GM23338 (cell line): ENCODE measurements at regions not wholly inside any gene's neighbourhood (a gene's known extent, or its start where the extent isn't known, plus 50 kb on each side); places are given as distances from the start of the nearest gene placed in this dataset.

Experiments used
- ATAC-seq: fragments of 200-7000 bp; cut with Tn5 transposase; 3 replicates; pipeline ENCODE4 v1.9.1; 2020
- DNase-seq: peaks from one replicate; pipeline ENCODE4 v3.0.0-alpha.2; 2015; ENCODE audit warnings: low spot score
- H2AFZ ChIP-seq: fragments of 200-600 bp; sonication (generic); 2 replicates; pipeline ENCODE4 v1.8.0; 2016; ENCODE audit warnings: antibody characterized with exemption, mild to moderate bottlenecking, moderate library complexity
- H3F3A ChIP-seq: fragments of 200-600 bp; sonication (generic); replicated peaks from 2 replicates; pipeline ENCODE4 v1.8.0; 2017; ENCODE audit warnings: antibody characterized with exemption, mixed run types, low read depth
- H3K27ac ChIP-seq: fragments of 200-600 bp; sonication (generic); 2 replicates; pipeline ENCODE4 v1.6.1; 2016; ENCODE audit warnings: low read depth
- H3K27me3 ChIP-seq: fragments of 200-600 bp; sonication (generic); 2 replicates; pipeline ENCODE4 v1.8.0; 2016; ENCODE audit warnings: mild to moderate bottlenecking, mixed run types, moderate library complexity; ENCODE audit not compliant: insufficient read depth
- H3K36me3 ChIP-seq: fragments of 200-600 bp; sonication (generic); 2 replicates; pipeline ENCODE4 v1.8.0; 2016; ENCODE audit warnings: mild to moderate bottlenecking; ENCODE audit not compliant: insufficient read depth
- H3K4me1 ChIP-seq: fragments of 200-600 bp; sonication (generic); 2 replicates; pipeline ENCODE4 v1.8.0; 2016; ENCODE audit warnings: mild to moderate bottlenecking, moderate library complexity; ENCODE audit not compliant: insufficient read depth
- H3K4me2 ChIP-seq: fragments of 200-600 bp; sonication (generic); 2 replicates; pipeline ENCODE4 v1.7.1; 2017; ENCODE audit warnings: mixed run types
- H3K4me3 ChIP-seq: fragments of 200-600 bp; sonication (generic); 2 replicates; pipeline ENCODE4 v1.6.1; 2016; ENCODE audit warnings: mixed run types
- H3K79me2 ChIP-seq: fragments of 200-600 bp; sonication (generic); replicated peaks from 2 replicates; pipeline ENCODE4 v1.8.0; 2017; ENCODE audit warnings: mild to moderate bottlenecking; ENCODE audit not compliant: insufficient read depth
- H3K9me2 ChIP-seq: fragments of 200-600 bp; sonication (generic); 2 replicates; pipeline ENCODE4 v1.8.0; 2017; ENCODE audit not compliant: insufficient read depth
- H4K20me1 ChIP-seq: fragments of 200-600 bp; sonication (generic); replicated peaks from 2 replicates; pipeline ENCODE4 v1.8.0; 2017; ENCODE audit warnings: mild to moderate bottlenecking; ENCODE audit not compliant: insufficient read depth
- H3K27ac Mint-ChIP-seq: 2 replicates; pipeline ENCODE4 v1.8.0; 2020; ENCODE audit warnings: inconsistent platforms, mild to moderate bottlenecking, moderate library complexity, mixed read lengths
- H3K27me3 Mint-ChIP-seq: 3 replicates; pipeline ENCODE4 v1.8.0; 2022; ENCODE audit warnings: low read depth, mild to moderate bottlenecking, moderate library complexity, mixed read lengths, inconsistent platforms; ENCODE audit not compliant: insufficient read depth, poor library complexity
- H3K36me3 Mint-ChIP-seq: 3 replicates; pipeline ENCODE4 v1.8.0; 2021; ENCODE audit warnings: low read depth, mild to moderate bottlenecking, inconsistent platforms, moderate library complexity, mixed read lengths
- H3K4me1 Mint-ChIP-seq: 3 replicates; pipeline ENCODE4 v1.8.0; 2020; ENCODE audit warnings: mild to moderate bottlenecking, inconsistent platforms, mixed read lengths
- H3K4me3 Mint-ChIP-seq: 3 replicates; pipeline ENCODE4 v1.8.0; 2021; ENCODE audit warnings: moderate library complexity, mild to moderate bottlenecking, inconsistent platforms, mixed read lengths
- H3K9me3 Mint-ChIP-seq: 3 replicates; pipeline ENCODE4 v1.8.0; 2020; ENCODE audit warnings: moderate library complexity, mild to moderate bottlenecking, inconsistent platforms, mixed read lengths
- CREB1 ChIP-seq: fragments of 250-450 bp; sonication (Bioruptor Pico); IDR thresholded peaks from 2 replicates; pipeline ENCODE4 v1.5.0; 2020; ENCODE audit warnings: low read depth, mild to moderate bottlenecking, moderate library complexity
- ETS1 ChIP-seq: IDR thresholded peaks from 2 replicates; pipeline ENCODE4 v1.6.1; 2016; ENCODE audit warnings: antibody characterized with exemption
- EZH2phosphoT487 ChIP-seq: fragments of 200-600 bp; sonication (generic); IDR thresholded peaks from one replicate; pipeline ENCODE4 v1.8.1; 2018; ENCODE audit warnings: antibody characterized with exemption; ENCODE audit not compliant: unreplicated experiment
- NANOG ChIP-seq: IDR thresholded peaks from 2 replicates; pipeline ENCODE4 v1.6.1; 2016; ENCODE audit warnings: antibody characterized with exemption, borderline replicate concordance
- REST ChIP-seq: IDR thresholded peaks from one replicate; pipeline ENCODE4 v1.6.1; 2018; ENCODE audit warnings: antibody characterized with exemption; ENCODE audit not compliant: unreplicated experiment
- STAT1 ChIP-seq: IDR thresholded peaks from one replicate; pipeline ENCODE4 v1.6.1; 2016; ENCODE audit warnings: antibody characterized with exemption; ENCODE audit not compliant: unreplicated experiment
- ZNF114 ChIP-seq: fragments of 250-450 bp; sonication (Bioruptor Pico); IDR thresholded peaks from 2 replicates; pipeline ENCODE4 v1.5.0; 2020; ENCODE audit warnings: mild to moderate bottlenecking, moderate library complexity
- ZNF331 ChIP-seq: fragments of 250-450 bp; sonication (Bioruptor Pico); IDR thresholded peaks from 2 replicates; pipeline ENCODE4 v1.5.0; 2020; ENCODE audit warnings: low read depth, mild to moderate bottlenecking, moderate library complexity

DNA sequence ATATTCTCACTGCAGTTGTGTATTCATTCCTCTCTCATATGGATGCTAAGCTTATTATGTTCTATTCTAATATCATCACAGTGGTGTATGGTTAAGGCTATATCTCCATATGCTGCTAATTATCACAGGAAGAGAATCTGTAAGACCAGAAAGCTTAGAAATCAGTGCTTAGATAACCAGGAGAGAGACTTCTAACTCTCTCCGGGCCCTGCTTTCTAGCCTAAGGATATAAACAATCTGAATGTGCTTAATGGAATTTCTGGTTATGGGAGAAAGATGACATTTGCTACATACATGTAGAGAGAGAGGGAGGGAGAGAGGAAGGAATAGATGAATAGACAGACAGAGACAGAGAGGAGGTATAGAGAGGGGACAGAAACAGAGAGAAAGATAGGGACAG, 1231.3 kb downstream of the EPHA7 start:
- H3K27ac ChIP-seq: no peak overlapping the region
- H3F3A ChIP-seq: no peaks in the 10 kb centered on the region
- no peaks in the 10 kb centered on the region for H3K36me3 Mint-ChIP-seq
- DNase-seq (no peak), ATAC-seq (no peak)
- H3K4me1 ChIP-seq: no peaks in the 10 kb centered on the region
- no peaks in the 10 kb centered on the region for H3K27me3 Mint-ChIP-seq
- no peaks in the 10 kb centered on the region; the same call in 2 of the 3 replicates for H3K9me3 Mint-ChIP-seq
- no peak overlapping the region for H3K4me3 ChIP-seq
- TF ChIP-seq REST (no peak), STAT1 (no peak), ETS1 (no peak), CREB1 (CRISPR knock-in tag) (no peak), ZNF331 (CRISPR knock-in tag) (no peak), EZH2phosphoT487 (no peak), ZNF114 (CRISPR knock-in tag) (no peak), NANOG (no peak)
- H3K79me2 ChIP-seq: no peaks in the 10 kb centered on the region
- H3K4me2 ChIP-seq: no peak overlapping the region
- H3K4me1 Mint-ChIP-seq: peaks cover 14% of the 10 kb centered on the region; the same call in 2 of the 3 replicates
- H3K27ac Mint-ChIP-seq: no peak overlapping the region
- no peaks in the 10 kb centered on the region for H4K20me1 ChIP-seq
- H2AFZ ChIP-seq: no peak overlapping the region
- H3K27me3 ChIP-seq: no peaks in the 10 kb centered on the region
- no peaks in the 10 kb centered on the region for H3K36me3 ChIP-seq
- no peak overlapping the region for H3K4me3 Mint-ChIP-seq
- no peaks in the 10 kb centered on the region for H3K9me2 ChIP-seq

GRCh38 chr6:92184933-92185332, 1234.4 kb downstream of the EPHA7 start:
- no peak for DNase-seq
- no peak for ATAC-seq
- no peak overlapping the region for H3K4me3 Mint-ChIP-seq
- Histone ChIP-seq H3F3A (no peaks in the 10 kb centered on the region), H3K4me2 (no peak overlapping the region), H3K27ac (no peak overlapping the region), H3K4me3 (no peak overlapping the region), H3K4me1 (no peaks in the 10 kb centered on the region), H3K9me2 (no peaks in the 10 kb centered on the region), H3K36me3 (no peaks in the 10 kb centered on the region), H3K79me2 (no peaks in the 10 kb centered on the region), H3K27me3 (no peaks in the 10 kb centered on the region), H2AFZ (no peak overlapping the region), H4K20me1 (no peaks in the 10 kb centered on the region)
- H3K27me3 Mint-ChIP-seq: no peaks in the 10 kb centered on the region
- H3K27ac Mint-ChIP-seq: no peak overlapping the region
- no peaks in the 10 kb centered on the region for H3K36me3 Mint-ChIP-seq
- H3K4me1 Mint-ChIP-seq: peaks cover 14% of the 10 kb centered on the region; the same call in 2 of the 3 replicates
- H3K9me3 Mint-ChIP-seq: no peaks in the 10 kb centered on the region
- no peak for TF ChIP-seq REST
